ENCODE measurements at regions not wholly inside any gene's neighbourhood (a gene's known extent, or its start where the extent isn't known, plus 50 kb on each side); places are given as distances from the start of the nearest gene placed in this dataset.

DNA sequence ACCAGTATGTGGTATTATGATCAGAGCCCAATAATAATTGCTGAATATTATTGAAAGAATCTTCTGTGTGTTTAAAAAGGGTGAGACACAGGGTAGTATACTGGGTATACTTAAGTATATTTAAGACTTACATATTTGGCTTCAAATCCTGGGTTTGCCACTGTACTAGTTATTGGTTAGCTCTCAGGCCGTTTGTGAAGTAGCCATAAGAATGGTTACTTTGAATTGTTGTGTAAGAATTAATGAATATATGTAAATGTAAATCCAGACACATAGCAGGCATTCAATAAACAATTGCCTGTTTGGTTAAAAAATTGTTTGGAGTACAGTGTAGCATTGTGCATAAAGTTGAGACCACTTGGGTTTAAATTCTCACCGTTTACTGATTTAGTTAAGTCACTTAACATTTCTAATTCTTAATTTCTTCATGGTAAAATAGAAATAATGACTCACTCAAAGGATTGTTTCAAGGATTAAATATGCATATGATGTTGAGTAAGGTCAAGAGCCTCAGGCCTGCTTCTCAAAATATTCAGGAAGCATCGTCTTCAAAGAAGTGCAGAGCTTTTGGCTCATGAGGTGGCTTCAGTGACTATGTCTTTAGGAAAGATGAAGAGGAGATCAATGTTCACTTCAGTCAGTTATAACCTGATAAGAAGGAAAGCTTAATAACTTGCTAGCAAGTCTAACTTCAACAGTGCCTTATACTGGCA lies 207.9 kb upstream of the NT5C1B start:
- no peaks in the 10 kb centered on the region for H3K9me1 ChIP-seq (ENCODE audit: control insufficient read depth, insufficient read depth, low read length)
- no peak overlapping the region for H2AFZ ChIP-seq (ENCODE audit: low read depth, low read length)
- no peaks in the 10 kb centered on the region for H4K20me1 ChIP-seq (replicated peaks; ENCODE audit: control insufficient read depth, insufficient read depth, low read length)
- 0% methylated on average over 3 of the region's 3 CpGs for WGBS (ENCODE audit: insufficient coverage, low coverage, missing lambda C conversion rate)
- no peak overlapping the region for H3K9ac ChIP-seq (ENCODE audit: insufficient read depth in 1 of 2, low read depth in 2 of 2, low read length in 2 of 2)
- TF ChIP-seq, protein P1, sequence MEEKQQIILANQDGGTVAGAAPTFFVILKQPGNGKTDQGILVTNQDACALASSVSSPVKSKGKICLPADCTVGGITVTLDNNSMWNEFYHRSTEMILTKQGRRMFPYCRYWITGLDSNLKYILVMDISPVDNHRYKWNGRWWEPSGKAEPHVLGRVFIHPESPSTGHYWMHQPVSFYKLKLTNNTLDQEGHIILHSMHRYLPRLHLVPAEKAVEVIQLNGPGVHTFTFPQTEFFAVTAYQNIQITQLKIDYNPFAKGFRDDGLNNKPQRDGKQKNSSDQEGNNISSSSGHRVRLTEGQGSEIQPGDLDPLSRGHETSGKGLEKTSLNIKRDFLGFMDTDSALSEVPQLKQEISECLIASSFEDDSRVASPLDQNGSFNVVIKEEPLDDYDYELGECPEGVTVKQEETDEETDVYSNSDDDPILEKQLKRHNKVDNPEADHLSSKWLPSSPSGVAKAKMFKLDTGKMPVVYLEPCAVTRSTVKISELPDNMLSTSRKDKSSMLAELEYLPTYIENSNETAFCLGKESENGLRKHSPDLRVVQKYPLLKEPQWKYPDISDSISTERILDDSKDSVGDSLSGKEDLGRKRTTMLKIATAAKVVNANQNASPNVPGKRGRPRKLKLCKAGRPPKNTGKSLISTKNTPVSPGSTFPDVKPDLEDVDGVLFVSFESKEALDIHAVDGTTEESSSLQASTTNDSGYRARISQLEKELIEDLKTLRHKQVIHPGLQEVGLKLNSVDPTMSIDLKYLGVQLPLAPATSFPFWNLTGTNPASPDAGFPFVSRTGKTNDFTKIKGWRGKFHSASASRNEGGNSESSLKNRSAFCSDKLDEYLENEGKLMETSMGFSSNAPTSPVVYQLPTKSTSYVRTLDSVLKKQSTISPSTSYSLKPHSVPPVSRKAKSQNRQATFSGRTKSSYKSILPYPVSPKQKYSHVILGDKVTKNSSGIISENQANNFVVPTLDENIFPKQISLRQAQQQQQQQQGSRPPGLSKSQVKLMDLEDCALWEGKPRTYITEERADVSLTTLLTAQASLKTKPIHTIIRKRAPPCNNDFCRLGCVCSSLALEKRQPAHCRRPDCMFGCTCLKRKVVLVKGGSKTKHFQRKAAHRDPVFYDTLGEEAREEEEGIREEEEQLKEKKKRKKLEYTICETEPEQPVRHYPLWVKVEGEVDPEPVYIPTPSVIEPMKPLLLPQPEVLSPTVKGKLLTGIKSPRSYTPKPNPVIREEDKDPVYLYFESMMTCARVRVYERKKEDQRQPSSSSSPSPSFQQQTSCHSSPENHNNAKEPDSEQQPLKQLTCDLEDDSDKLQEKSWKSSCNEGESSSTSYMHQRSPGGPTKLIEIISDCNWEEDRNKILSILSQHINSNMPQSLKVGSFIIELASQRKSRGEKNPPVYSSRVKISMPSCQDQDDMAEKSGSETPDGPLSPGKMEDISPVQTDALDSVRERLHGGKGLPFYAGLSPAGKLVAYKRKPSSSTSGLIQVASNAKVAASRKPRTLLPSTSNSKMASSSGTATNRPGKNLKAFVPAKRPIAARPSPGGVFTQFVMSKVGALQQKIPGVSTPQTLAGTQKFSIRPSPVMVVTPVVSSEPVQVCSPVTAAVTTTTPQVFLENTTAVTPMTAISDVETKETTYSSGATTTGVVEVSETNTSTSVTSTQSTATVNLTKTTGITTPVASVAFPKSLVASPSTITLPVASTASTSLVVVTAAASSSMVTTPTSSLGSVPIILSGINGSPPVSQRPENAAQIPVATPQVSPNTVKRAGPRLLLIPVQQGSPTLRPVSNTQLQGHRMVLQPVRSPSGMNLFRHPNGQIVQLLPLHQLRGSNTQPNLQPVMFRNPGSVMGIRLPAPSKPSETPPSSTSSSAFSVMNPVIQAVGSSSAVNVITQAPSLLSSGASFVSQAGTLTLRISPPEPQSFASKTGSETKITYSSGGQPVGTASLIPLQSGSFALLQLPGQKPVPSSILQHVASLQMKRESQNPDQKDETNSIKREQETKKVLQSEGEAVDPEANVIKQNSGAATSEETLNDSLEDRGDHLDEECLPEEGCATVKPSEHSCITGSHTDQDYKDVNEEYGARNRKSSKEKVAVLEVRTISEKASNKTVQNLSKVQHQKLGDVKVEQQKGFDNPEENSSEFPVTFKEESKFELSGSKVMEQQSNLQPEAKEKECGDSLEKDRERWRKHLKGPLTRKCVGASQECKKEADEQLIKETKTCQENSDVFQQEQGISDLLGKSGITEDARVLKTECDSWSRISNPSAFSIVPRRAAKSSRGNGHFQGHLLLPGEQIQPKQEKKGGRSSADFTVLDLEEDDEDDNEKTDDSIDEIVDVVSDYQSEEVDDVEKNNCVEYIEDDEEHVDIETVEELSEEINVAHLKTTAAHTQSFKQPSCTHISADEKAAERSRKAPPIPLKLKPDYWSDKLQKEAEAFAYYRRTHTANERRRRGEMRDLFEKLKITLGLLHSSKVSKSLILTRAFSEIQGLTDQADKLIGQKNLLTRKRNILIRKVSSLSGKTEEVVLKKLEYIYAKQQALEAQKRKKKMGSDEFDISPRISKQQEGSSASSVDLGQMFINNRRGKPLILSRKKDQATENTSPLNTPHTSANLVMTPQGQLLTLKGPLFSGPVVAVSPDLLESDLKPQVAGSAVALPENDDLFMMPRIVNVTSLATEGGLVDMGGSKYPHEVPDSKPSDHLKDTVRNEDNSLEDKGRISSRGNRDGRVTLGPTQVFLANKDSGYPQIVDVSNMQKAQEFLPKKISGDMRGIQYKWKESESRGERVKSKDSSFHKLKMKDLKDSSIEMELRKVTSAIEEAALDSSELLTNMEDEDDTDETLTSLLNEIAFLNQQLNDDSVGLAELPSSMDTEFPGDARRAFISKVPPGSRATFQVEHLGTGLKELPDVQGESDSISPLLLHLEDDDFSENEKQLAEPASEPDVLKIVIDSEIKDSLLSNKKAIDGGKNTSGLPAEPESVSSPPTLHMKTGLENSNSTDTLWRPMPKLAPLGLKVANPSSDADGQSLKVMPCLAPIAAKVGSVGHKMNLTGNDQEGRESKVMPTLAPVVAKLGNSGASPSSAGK (IDR thresholded peaks at IDR 0.05), result no peak
- TF ChIP-seq ZKSCAN8 (CRISPR knock-in tag; IDR thresholded peaks at IDR 0.05) (no peak), DLX4 (CRISPR knock-in tag; IDR thresholded peaks at IDR 0.05) (no peak)
- POLR2A ChIA-PET, result no interaction called here
- no peaks in the 10 kb centered on the region for H3K4me1 ChIP-seq (replicated peaks in 1 of 2; ENCODE audit: control insufficient read depth in 2 of 2, insufficient read depth in 2 of 2, low read length in 2 of 2)
- H3K27me3 ChIP-seq (ENCODE audit: control insufficient read depth in 2 of 2, insufficient read depth in 2 of 2, low read length in 2 of 2), result no peaks in the 10 kb centered on the region
- in situ Hi-C loops (cut with MboI), result no loop called here
- DNase-seq (ENCODE audit: extremely low read depth in 1 of 4, low spot score in 3 of 4) (no peak), FAIRE-seq (no peak), ATAC-seq (no peak)
- no peak overlapping the region for H3K4me2 ChIP-seq (ENCODE audit: insufficient read depth, low read length)
- BruUV-seq (replicated peaks), result no TSS peak
- CTCF ChIA-PET (ENCODE audit: low intra/inter-chr PET ratio), result no interaction called here
- H3K4me3 ChIP-seq, result no peak overlapping the region
- no peaks in the 10 kb centered on the region for H3K36me3 ChIP-seq (ENCODE audit: control insufficient read depth, insufficient read depth, low read length)
- H3K9me3 ChIP-seq (replicated peaks; ENCODE audit: control insufficient read depth, insufficient read depth, low read depth, low read length), result 0 out of 2 replicates have a peak, but pooled peaks cover 2% of the 10 kb centered on the region
- no peak overlapping the region for H3K27ac ChIP-seq (ENCODE audit: extremely low read depth, low read depth, low read length)
- no peaks in the 10 kb centered on the region for H3K79me2 ChIP-seq (ENCODE audit: control insufficient read depth, insufficient read depth, low read length)
- intact Hi-C loops (cut with micrococcal nuclease), result no loop called here
